ENCODE measurements at regions not wholly inside any gene's neighbourhood (a gene's known extent, or its start where the extent isn't known, plus 50 kb on each side); places are given as distances from the start of the nearest gene placed in this dataset.
"Not testable (repeated sequence)": the region's sequence is repeated elsewhere in the genome, so short reads cannot be mapped to it uniquely, and the experiment has no call there.

- no peak for DNase-seq
These were observed 329.4 kb upstream of the MAN1A1 start for GRCh38 chr6:119678961-119679360.

- DNase-seq = no peak
These were observed 327.8 kb upstream of the MAN1A1 start for GRCh38 chr6:119677384-119677783.

DNA sequence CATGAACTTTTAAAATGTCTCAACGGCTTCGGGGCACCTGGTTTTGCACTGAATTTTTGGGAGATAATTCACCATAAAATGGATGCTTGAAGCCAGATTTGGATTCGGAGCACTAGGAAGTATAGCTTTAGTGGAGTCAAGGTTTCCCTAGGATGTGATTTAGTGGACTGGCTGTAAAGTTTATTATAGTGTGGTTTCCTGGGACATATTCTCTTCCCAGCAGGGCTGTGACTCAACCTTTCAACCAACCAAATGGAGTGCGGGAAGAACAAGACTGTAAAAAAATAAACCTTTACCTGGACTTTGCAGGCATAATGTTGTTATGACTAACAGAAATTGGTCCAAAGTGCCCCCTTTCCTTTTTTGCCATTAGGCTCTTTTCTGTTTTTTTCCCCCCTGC is 327.4 kb upstream of the MAN1A1 start:
- no peak for DNase-seq

GRCh38 chr6:119676230-119676629 is 326.7 kb upstream of the MAN1A1 start:
- no peak for DNase-seq

GRCh38 chr6:119673741-119674140 is 324.2 kb upstream of the MAN1A1 start:
- no peak for DNase-seq

GRCh38 chr6:119672725-119673124 is 323.2 kb upstream of the MAN1A1 start:
- no peak for DNase-seq

DNA sequence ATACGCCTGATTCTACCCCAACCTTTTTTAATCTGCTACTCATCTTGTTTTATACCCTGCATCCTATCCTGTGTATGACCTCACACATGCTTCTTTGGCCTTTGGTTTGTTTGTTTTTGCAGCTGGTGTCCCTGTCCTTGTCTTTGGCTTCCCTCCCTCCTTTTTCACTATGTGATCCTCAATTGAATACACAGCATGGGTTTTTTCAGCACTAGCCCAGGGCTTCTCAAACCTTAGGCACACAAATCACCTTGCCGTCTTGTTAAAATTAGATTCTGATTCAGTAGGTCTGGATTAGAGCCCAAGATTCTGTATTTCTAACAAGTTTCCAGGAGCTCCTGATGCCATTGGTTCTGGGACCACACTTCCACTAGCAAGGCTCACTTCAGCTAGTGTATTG is 321.5 kb upstream of the MAN1A1 start:
- DNase-seq = no peak

- no peak for DNase-seq
These were observed 319.7 kb upstream of the MAN1A1 start for GRCh38 chr6:119669221-119669620.

GRCh38 chr6:119665432-119665831 is 315.9 kb upstream of the MAN1A1 start:
- DNase-seq = not testable (repeated sequence)

GRCh38 chr6:119661628-119662027 is 312.1 kb upstream of the MAN1A1 start:
- no peak for DNase-seq

DNA sequence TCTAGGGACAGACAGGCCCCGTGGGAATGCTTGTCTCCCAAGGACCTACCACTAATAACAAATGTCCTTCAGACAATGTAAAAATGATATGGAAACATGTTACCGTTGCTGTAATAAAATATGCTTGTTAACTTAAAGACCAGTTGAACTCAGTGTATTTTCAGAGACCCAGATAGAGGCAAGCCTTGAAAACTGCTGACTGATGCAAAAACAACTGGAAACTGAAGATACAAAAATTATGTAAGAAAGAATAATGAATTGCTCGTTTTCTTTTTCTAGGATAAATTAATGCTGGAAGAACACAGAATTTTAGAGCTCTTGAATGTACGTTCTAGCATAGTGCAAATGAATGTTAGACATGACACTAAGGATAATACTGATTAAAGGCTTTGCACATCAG is 311.5 kb upstream of the MAN1A1 start:
- DNase-seq = no peak

- DNase-seq = no peak
These were observed 309.4 kb upstream of the MAN1A1 start for GRCh38 chr6:119658917-119659316.

GRCh38 chr6:119655124-119655523 is 305.6 kb upstream of the MAN1A1 start:
- no peak for DNase-seq

DNA sequence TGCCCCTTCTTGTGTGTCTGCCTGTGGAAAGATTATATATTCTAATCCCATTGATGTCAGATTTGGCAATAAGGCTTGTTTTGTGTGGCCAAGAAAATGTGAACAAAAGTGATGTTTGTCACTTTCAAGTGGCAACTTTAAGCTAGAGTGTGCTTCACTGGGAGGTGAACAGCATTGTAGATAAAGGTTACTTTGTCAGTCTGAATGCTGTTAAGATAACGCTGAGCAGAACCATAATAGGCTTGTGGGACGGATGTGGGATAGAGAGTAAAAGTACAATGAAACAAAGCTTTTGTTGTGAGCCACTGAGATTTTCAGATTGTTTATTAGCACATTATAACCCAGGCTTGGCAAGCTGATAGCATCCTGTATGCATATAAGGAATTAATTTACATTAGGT is 303.8 kb upstream of the MAN1A1 start:
- no peak for DNase-seq

DNA sequence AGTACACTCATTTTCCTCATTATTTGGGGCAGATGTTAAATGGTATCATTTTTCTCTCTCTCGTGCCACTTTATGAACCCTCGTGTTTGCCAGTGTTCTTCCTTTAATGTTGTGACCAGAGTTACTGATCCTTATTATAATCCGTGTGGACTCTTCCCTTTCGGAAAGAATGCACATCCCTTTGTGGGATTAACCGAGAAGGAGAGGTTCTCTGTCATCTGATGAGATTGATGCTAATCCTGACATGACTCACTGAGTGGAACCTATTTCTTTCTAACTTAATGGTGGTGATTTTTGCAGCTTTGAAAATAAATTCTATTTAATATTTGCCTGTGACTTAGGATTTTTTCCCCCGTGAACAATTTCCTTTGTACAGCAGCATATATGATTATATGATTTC is 300.0 kb upstream of the MAN1A1 start:
- no peak for DNase-seq

- DNase-seq = no peak
These were observed 297.7 kb upstream of the MAN1A1 start for GRCh38 chr6:119647309-119647708.

DNA sequence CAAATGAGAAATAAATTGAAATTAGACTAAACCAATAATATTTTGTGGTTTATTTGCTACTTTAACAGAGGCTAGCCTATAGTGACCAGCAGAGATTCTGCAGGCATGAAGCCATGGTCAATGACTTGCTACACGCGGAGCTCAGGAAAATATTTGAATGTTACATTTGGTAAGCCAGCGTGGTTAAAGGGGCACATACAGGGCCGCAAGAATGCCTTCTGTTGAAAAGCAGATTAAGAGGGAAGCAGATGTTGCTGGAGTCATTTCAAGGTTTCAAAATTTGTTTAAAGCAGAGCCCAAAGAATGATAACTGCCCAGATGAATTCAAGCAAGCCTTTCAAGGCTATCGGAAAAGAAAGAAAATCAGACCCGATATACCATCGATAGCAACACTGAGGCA is 294.3 kb upstream of the MAN1A1 start:
- no peak for DNase-seq

DNA sequence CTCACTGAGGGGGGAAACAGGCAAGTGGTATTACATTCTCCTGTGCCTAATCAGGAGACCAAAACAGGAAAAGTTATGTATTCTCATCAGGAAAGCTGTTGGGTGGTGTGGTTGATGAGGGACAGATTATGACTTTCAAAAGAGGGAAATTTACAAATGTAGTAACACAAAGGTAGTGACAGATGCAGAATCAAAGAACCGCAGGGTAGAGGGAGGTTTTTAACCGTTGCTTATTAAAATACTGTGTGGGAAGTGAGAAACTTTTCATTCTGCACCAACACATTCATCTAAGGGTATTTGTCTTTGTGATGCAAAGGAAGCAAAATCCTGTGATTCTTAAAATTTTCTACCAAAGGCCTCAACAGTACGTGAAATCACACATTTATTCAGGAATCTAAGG is 288.2 kb upstream of the MAN1A1 start:
- DNase-seq = no peak

DNA sequence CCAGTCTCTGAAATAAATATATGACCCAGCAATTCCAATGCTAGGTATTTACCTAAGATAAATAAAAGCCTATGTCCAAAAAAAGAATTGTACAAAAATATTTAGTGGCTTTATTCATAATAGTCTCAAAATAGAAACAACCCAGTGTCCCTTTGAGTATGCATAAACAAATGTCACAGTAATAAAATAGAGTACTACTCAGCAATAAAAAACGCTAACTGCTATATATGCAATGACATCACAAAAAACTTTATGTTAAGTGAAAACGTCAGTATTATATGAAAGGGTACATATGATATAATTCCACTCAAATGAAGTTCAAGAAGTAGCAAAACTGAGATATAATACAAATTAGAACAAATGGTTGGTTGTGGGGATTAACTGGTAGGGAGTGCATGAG is 286.5 kb upstream of the MAN1A1 start:
- no peak for DNase-seq

DNA sequence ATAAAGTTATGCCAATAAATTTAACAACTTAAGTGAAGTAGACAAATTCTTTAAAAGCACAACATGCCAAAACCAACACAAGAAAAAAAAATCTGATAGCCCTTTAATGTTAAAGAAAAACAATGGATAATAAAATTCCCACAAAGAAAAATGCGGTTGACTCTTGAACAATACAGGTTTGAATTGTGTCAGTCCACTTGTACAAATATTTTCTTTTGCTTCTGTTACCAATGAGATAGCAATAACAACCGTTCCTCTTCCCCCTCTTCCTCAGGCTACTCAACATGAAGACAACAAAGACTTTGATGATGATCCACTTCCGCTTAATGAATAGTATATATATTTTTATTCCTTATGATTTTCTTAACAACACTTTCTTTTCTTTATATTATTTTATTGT is 283.9 kb upstream of the MAN1A1 start:
- DNase-seq = no peak

DNA sequence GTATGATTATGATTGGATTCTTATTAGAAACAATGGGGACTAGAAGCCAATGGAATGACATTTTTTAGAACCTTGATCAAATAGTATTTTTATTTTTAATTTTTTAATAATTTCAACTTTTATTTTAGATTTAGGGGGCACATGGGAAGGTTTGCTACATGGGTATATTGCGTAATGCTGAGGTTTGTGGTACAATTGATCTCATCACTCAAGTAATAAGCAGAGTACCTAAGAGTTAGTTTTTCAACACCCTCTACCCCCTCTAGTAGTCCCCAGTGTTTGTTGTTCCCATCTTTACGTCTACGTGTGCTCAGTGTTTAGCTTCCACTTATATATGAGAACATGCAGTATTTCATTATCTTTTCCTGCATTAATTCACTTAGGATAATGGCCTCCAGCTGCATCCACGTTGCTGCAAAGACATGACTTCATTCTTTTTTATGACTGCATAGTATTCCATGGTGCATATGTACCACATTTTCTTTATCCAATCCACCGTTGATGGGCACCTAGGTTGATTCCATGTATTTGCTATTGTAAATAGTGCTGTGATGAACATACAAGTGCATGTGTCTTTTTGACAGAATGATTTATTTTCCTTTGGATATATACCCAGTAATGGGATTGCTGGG is 281.1 kb upstream of the MAN1A1 start:
- no peak for DNase-seq

DNA sequence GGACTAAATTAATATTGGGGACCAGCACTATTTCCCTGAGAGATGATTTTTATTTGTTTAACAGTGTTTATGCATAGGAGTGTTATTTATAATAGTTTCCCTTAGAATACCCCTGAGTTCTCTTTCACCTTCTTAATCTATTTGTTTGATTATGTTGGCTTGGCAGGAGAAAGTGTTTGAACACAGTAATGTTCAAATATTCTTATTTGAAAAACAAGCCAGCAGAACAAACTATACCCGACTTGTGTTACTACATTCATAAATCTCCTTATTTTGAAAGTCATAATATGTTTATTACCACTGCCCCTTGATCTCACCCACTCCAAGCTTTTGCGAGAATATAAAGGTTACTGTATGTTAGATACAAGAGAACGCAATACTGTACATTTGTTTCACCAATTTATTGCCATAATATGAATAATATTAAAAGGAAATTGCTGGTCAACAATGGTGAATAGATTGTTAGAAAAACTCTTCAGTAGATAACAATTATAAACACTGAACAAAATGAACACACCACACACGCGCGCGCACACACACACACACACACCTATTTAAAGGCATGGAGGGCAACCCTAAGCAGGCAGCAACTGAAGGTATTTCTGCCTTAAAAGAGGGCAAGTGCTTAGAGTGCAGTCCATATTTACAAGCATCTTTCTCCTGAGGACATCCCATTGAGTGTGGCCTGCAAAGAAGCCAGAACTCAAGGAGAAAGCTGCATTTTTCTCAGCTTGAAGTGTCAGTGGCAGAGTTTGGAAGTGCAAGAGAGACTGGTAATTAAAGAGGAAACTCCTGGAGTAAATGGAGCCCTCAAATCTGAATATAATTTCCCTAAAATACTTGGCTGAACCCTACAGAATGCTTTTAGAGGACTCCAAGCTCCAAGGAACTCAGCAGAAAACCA is 279.4 kb upstream of the MAN1A1 start:
- no peak for DNase-seq

DNA sequence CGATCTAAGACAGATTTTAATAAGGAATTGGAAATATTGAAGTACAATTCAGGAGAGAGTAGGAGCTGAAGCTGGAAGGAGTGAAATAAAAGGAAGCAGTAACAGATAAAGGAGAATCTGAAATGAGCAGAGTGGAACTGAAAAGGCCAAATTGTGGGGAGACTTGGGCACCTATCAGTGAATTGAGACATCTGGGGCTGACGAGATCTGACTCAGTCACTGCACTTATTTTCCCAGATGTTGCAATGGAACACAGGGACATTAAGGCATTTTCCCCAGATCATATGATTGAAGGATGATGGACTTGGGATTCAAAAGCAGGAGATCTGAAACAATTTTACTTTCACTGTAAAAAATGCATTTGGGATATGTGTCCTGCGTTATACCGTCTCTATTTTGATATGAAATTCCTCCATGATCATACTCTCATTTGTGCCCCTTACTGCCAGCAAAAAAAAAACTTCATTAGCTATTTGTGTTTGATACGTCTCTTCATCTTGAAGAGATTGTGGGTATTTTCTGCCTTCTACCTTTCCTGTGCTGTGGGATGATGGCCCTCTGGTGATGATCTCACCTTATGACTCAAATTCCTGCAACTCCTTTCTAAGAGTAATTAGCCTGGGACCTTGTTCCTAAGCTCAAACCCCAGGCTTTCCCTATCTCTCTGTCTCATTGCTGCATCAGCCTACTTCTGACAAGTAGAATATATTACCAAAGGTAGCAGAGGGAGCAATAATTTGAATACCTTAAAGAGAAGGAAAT is 278.5 kb upstream of the MAN1A1 start:
- DNase-seq = no peak
